ENCODE measurements at regions not wholly inside any gene's neighbourhood (a gene's known extent, or its start where the extent isn't known, plus 50 kb on each side); places are given as distances from the start of the nearest gene placed in this dataset.
"Not testable (repeated sequence)": the region's sequence is repeated elsewhere in the genome, so short reads cannot be mapped to it uniquely, and the experiment has no call there.

- Mint-ChIP-seq H3K27ac (peak overlapping the region; percentile 94), H3K36me3 (ENCODE audit: low read depth) (peaks cover 43% of the 10 kb centered on the region), H3K4me3 (ENCODE audit: low read depth) (peak overlapping the region; percentile 81), H3K4me1 (ENCODE audit: low read depth) (peaks cover 52% of the 10 kb centered on the region)
- H3K27me3 Mint-ChIP-seq (ENCODE audit: low read depth); H3K9me3 Mint-ChIP-seq; intact Hi-C loops (cut with micrococcal nuclease); DNase-seq (ENCODE audit: low spot score): not testable (repeated sequence)
Measured at GRCh38 chr5:119299242-119299614, 56.6 kb upstream of the TNFAIP8 start.

GRCh38 chr5:119299615-119300310, 56.1 kb upstream of the TNFAIP8 start:
- Mint-ChIP-seq H3K4me3 (ENCODE audit: low read depth) (peak overlapping the region; percentile 81), H3K4me1 (ENCODE audit: low read depth) (peaks cover 55% of the 10 kb centered on the region), H3K36me3 (ENCODE audit: low read depth) (peaks cover 37% of the 10 kb centered on the region), H3K27ac (peak overlapping the region; percentile 94)
- intact Hi-C loops (cut with micrococcal nuclease): loop anchor here (1.0 kb wide), 1 partner anchor 9 kb away; no protein-coding TSS in a partner anchor
- DNase-seq (ENCODE audit: low spot score): peak; percentile 80
- H3K27me3 Mint-ChIP-seq (ENCODE audit: low read depth); H3K9me3 Mint-ChIP-seq: not testable (repeated sequence)

GRCh38 chr5:119300311-119300670, 55.5 kb upstream of the TNFAIP8 start:
- H3K27me3 Mint-ChIP-seq (ENCODE audit: low read depth): no peaks in the 10 kb centered on the region
- peak overlapping the region; percentile 81 for H3K4me3 Mint-ChIP-seq (ENCODE audit: low read depth)
- peaks cover 61% of the 10 kb centered on the region for H3K4me1 Mint-ChIP-seq (ENCODE audit: low read depth)
- no peak for DNase-seq (ENCODE audit: low spot score)
- peak overlapping the region; percentile 94 for H3K27ac Mint-ChIP-seq
- intact Hi-C loops (cut with micrococcal nuclease): loop anchor here (1.0 kb wide), 1 partner anchor 8 kb away; no protein-coding TSS in a partner anchor
- peaks cover 35% of the 10 kb centered on the region for H3K36me3 Mint-ChIP-seq (ENCODE audit: low read depth)
- H3K9me3 Mint-ChIP-seq: peaks cover 4% of the 10 kb centered on the region

- Mint-ChIP-seq H3K9me3 (peaks cover 4% of the 10 kb centered on the region), H3K27ac (no peak overlapping the region), H3K4me1 (ENCODE audit: low read depth) (peaks cover 69% of the 10 kb centered on the region), H3K27me3 (ENCODE audit: low read depth) (no peaks in the 10 kb centered on the region), H3K36me3 (ENCODE audit: low read depth) (peaks cover 42% of the 10 kb centered on the region), H3K4me3 (ENCODE audit: low read depth) (no peak overlapping the region)
- no peak for DNase-seq (ENCODE audit: low spot score)
- intact Hi-C loops (cut with micrococcal nuclease): no loop called here
Measured at GRCh38 chr5:119301210-119301609, 54.6 kb upstream of the TNFAIP8 start.

GRCh38 chr5:119301906-119302305, 53.9 kb upstream of the TNFAIP8 start:
- no peak for DNase-seq (ENCODE audit: low spot score)
- no peak overlapping the region for H3K27ac Mint-ChIP-seq
- H3K4me1 Mint-ChIP-seq (ENCODE audit: low read depth): peaks cover 73% of the 10 kb centered on the region
- no peak overlapping the region for H3K4me3 Mint-ChIP-seq (ENCODE audit: low read depth)
- intact Hi-C loops (cut with micrococcal nuclease): no loop called here
- peaks cover 40% of the 10 kb centered on the region for H3K36me3 Mint-ChIP-seq (ENCODE audit: low read depth)
- H3K27me3 Mint-ChIP-seq (ENCODE audit: low read depth): no peaks in the 10 kb centered on the region
- H3K9me3 Mint-ChIP-seq: peaks cover 2% of the 10 kb centered on the region

GRCh38 chr5:119302449-119302848, 53.4 kb upstream of the TNFAIP8 start:
- intact Hi-C loops (cut with micrococcal nuclease): no loop called here
- H3K4me1 Mint-ChIP-seq (ENCODE audit: low read depth): peaks cover 78% of the 10 kb centered on the region
- H3K27me3 Mint-ChIP-seq (ENCODE audit: low read depth): no peaks in the 10 kb centered on the region
- peaks cover 39% of the 10 kb centered on the region for H3K36me3 Mint-ChIP-seq (ENCODE audit: low read depth)
- DNase-seq (ENCODE audit: low spot score): no peak
- no peaks in the 10 kb centered on the region for H3K9me3 Mint-ChIP-seq
- peak overlapping the region; percentile 81 for H3K27ac Mint-ChIP-seq
- H3K4me3 Mint-ChIP-seq (ENCODE audit: low read depth): peak overlapping the region; percentile 28

GRCh38 chr5:119302916-119303897, 52.6 kb upstream of the TNFAIP8 start:
- Mint-ChIP-seq H3K4me1 (ENCODE audit: low read depth) (peaks cover 82% of the 10 kb centered on the region), H3K36me3 (ENCODE audit: low read depth) (peaks cover 38% of the 10 kb centered on the region), H3K4me3 (ENCODE audit: low read depth) (peak overlapping the region; percentile 38), H3K27me3 (ENCODE audit: low read depth) (no peaks in the 10 kb centered on the region), H3K27ac (peak overlapping the region; percentile 81), H3K9me3 (no peaks in the 10 kb centered on the region)
- DNase-seq (ENCODE audit: low spot score): no peak
- intact Hi-C loops (cut with micrococcal nuclease): loop anchor here (1.0 kb wide), 1 partner anchor 15 kb away; no protein-coding TSS in a partner anchor

- Mint-ChIP-seq H3K9me3 (no peaks in the 10 kb centered on the region), H3K27ac (peak overlapping the region; percentile 63), H3K36me3 (ENCODE audit: low read depth) (peaks cover 40% of the 10 kb centered on the region), H3K27me3 (ENCODE audit: low read depth) (no peaks in the 10 kb centered on the region), H3K4me1 (ENCODE audit: low read depth) (peaks cover 89% of the 10 kb centered on the region), H3K4me3 (ENCODE audit: low read depth) (no peak overlapping the region)
- intact Hi-C loops (cut with micrococcal nuclease): no loop called here
- no peak for DNase-seq (ENCODE audit: low spot score)
Measured at GRCh38 chr5:119304439-119305211, 51.2 kb upstream of the TNFAIP8 start.
